ENCODE measurements at regions not wholly inside any gene's neighbourhood (a gene's known extent, or its start where the extent isn't known, plus 50 kb on each side); places are given as distances from the start of the nearest gene placed in this dataset.
A peak's percentile ranks its signal among the peaks of the same experiment; 100 is the strongest.

GRCh38 chr6:86857783-86858182 lies 79.5 kb upstream of the HTR1E start:
- TF ChIP-seq MAX (IDR thresholded peaks at IDR 0.05) (no peak), YY1 (IDR thresholded peaks at IDR 0.05; ENCODE audit: low read depth) (no peak), EGR1 (IDR thresholded peaks at IDR 0.05) (no peak), CEBPB (IDR thresholded peaks at IDR 0.05) (no peak), TCF12 (IDR thresholded peaks at IDR 0.05; ENCODE audit: low read depth) (no peak), TAF1 (IDR thresholded peaks at IDR 0.05; ENCODE audit: low read depth) (no peak), RAD21 (IDR thresholded peaks at IDR 0.05; ENCODE audit: low read depth) (no peak), FOXM1 (IDR thresholded peaks at IDR 0.05; ENCODE audit: borderline replicate concordance, low read depth) (no peak), NFIC (IDR thresholded peaks at IDR 0.05) (no peak), USF1 (IDR thresholded peaks at IDR 0.05) (no peak), ZBTB7A (IDR thresholded peaks at IDR 0.05; ENCODE audit: low read depth) (no peak), EP300 (IDR thresholded peaks at IDR 0.05; ENCODE audit: borderline replicate concordance) (no peak), CREB1 (IDR thresholded peaks at IDR 0.05; ENCODE audit: low read depth) (no peak), TEAD4 (IDR thresholded peaks at IDR 0.05) (no peak), REST (IDR thresholded peaks at IDR 0.05; ENCODE audit: low read depth) (no peak)

- TF ChIP-seq RAD21 (IDR thresholded peaks at IDR 0.05; ENCODE audit: low read depth) (peak; percentile 62), TEAD4 (IDR thresholded peaks at IDR 0.05) (no peak)
Measured at GRCh38 chr6:86856937-86857563, 80.3 kb upstream of the HTR1E start.

- TF ChIP-seq EGR1 (IDR thresholded peaks at IDR 0.05) (no peak), REST (IDR thresholded peaks at IDR 0.05; ENCODE audit: low read depth) (no peak), CEBPB (IDR thresholded peaks at IDR 0.05) (no peak), EP300 (IDR thresholded peaks at IDR 0.05; ENCODE audit: borderline replicate concordance) (no peak), MAX (IDR thresholded peaks at IDR 0.05) (no peak), USF1 (IDR thresholded peaks at IDR 0.05) (no peak), NFIC (IDR thresholded peaks at IDR 0.05) (no peak), FOXM1 (IDR thresholded peaks at IDR 0.05; ENCODE audit: borderline replicate concordance, low read depth) (no peak), ZBTB7A (IDR thresholded peaks at IDR 0.05; ENCODE audit: low read depth) (no peak), TEAD4 (IDR thresholded peaks at IDR 0.05) (no peak), YY1 (IDR thresholded peaks at IDR 0.05; ENCODE audit: low read depth) (no peak), RAD21 (IDR thresholded peaks at IDR 0.05; ENCODE audit: low read depth) (no peak), TAF1 (IDR thresholded peaks at IDR 0.05; ENCODE audit: low read depth) (no peak), TCF12 (IDR thresholded peaks at IDR 0.05; ENCODE audit: low read depth) (no peak), CREB1 (IDR thresholded peaks at IDR 0.05; ENCODE audit: low read depth) (no peak)
Measured at GRCh38 chr6:86856379-86856778, 80.9 kb upstream of the HTR1E start.

- TF ChIP-seq YY1 (IDR thresholded peaks at IDR 0.05; ENCODE audit: low read depth) (no peak), CEBPB (IDR thresholded peaks at IDR 0.05) (no peak), TCF12 (IDR thresholded peaks at IDR 0.05; ENCODE audit: low read depth) (no peak), REST (IDR thresholded peaks at IDR 0.05; ENCODE audit: low read depth) (no peak), MAX (IDR thresholded peaks at IDR 0.05) (no peak), TAF1 (IDR thresholded peaks at IDR 0.05; ENCODE audit: low read depth) (no peak), NFIC (IDR thresholded peaks at IDR 0.05) (no peak), EGR1 (IDR thresholded peaks at IDR 0.05) (no peak), RAD21 (IDR thresholded peaks at IDR 0.05; ENCODE audit: low read depth) (no peak), TEAD4 (IDR thresholded peaks at IDR 0.05) (no peak), USF1 (IDR thresholded peaks at IDR 0.05) (no peak)
Measured at GRCh38 chr6:86848986-86849385, 88.3 kb upstream of the HTR1E start.
